ENCODE measurements at regions not wholly inside any gene's neighbourhood (a gene's known extent, or its start where the extent isn't known, plus 50 kb on each side); places are given as distances from the start of the nearest gene placed in this dataset.

GRCh38 chr15:97817276-97817890 lies 143.1 kb upstream of the ARRDC4 start:
- TF ChIP-seq CTCF (conservative IDR thresholded peaks at IDR 0.05; ENCODE audit: low read length): no peak
- TF ChIP-seq EZH2phosphoT487 (IDR thresholded peaks at IDR 0.05; ENCODE audit: borderline replicate concordance, low read depth, low read length): no peak
